Astrocyte (in vitro differentiated cells and primary cell): ENCODE measurements at regions not wholly inside any gene's neighbourhood (a gene's known extent, or its start where the extent isn't known, plus 50 kb on each side); places are given as distances from the start of the nearest gene placed in this dataset.

Source experiments
- DNase-seq: peaks from one replicate; pipeline ENCODE4 v3.0.0-alpha.2; 2010; ENCODE audit warnings: low read depth
- FAIRE-seq: peaks from 2 replicates; lab custom pipeline; 2011; peaks lifted over from hg19 to GRCh38; lab: Jason Lieb, UNC
- H2AFZ ChIP-seq: 2 replicates; pipeline ENCODE4 v1.6.0; 2012; ENCODE audit warnings: low read depth, low read length, inconsistent platforms
- H3K27ac ChIP-seq: 2 replicates; pipeline ENCODE4 v1.5.1; 2011; ENCODE audit warnings: low read depth, low read length, inconsistent platforms
- H3K27me3 ChIP-seq: 2 replicates; pipeline ENCODE4 v1.6.0; 2011; ENCODE audit warnings: low read length, inconsistent platforms; ENCODE audit not compliant: insufficient read depth
- H3K36me3 ChIP-seq: 2 replicates; pipeline ENCODE4 v1.5.1; 2011; ENCODE audit warnings: low read length, inconsistent platforms; ENCODE audit not compliant: insufficient read depth
- H3K4me1 ChIP-seq: 2 replicates; pipeline ENCODE4 v1.5.1; 2011; ENCODE audit warnings: low read length, inconsistent platforms; ENCODE audit not compliant: insufficient read depth
- H3K4me2 ChIP-seq: 2 replicates; pipeline ENCODE4 v1.6.0; 2012; ENCODE audit warnings: low read length, inconsistent platforms
- H3K4me3 ChIP-seq: 2 replicates; pipeline ENCODE4 v1.5.1; 2011; ENCODE audit warnings: low read depth, mild to moderate bottlenecking, low read length, inconsistent platforms; ENCODE audit not compliant: insufficient read depth
- H3K79me2 ChIP-seq: 2 replicates; pipeline ENCODE4 v1.6.0; 2012; ENCODE audit warnings: mild to moderate bottlenecking, low read length, inconsistent platforms; ENCODE audit not compliant: insufficient read depth
- H3K9ac ChIP-seq: 2 replicates; pipeline ENCODE4 v1.6.0; 2012; ENCODE audit warnings: mild to moderate bottlenecking, low read length, inconsistent platforms
- H3K9me3 ChIP-seq: 2 replicates; pipeline ENCODE4 v1.5.1; 2012; ENCODE audit warnings: low read depth, mild to moderate bottlenecking, low read length, inconsistent platforms; ENCODE audit not compliant: insufficient read depth
- H4K20me1 ChIP-seq: 2 replicates; pipeline ENCODE4 v1.6.0; 2012; ENCODE audit warnings: low read length, inconsistent platforms; ENCODE audit not compliant: insufficient read depth
- H3K27ac Mint-ChIP-seq: one replicate; pipeline ENCODE4 v1.8.0; 2021; ENCODE audit warnings: mild to moderate bottlenecking, mixed read lengths; ENCODE audit not compliant: unreplicated experiment
- H3K27me3 Mint-ChIP-seq: one replicate; pipeline ENCODE4 v1.8.0; 2021; ENCODE audit warnings: low read depth, mixed read lengths; ENCODE audit not compliant: unreplicated experiment
- H3K36me3 Mint-ChIP-seq: one replicate; pipeline ENCODE4 v1.8.0; 2021; ENCODE audit warnings: low read depth, mixed read lengths; ENCODE audit not compliant: unreplicated experiment
- H3K4me1 Mint-ChIP-seq: one replicate; pipeline ENCODE4 v1.8.0; 2021; ENCODE audit warnings: low read depth, mixed read lengths; ENCODE audit not compliant: unreplicated experiment
- H3K4me3 Mint-ChIP-seq: one replicate; pipeline ENCODE4 v1.8.0; 2021; ENCODE audit warnings: mild to moderate bottlenecking, moderate library complexity, mixed read lengths; ENCODE audit not compliant: unreplicated experiment
- H3K9me3 Mint-ChIP-seq: one replicate; pipeline ENCODE4 v1.8.0; 2021; ENCODE audit warnings: mild to moderate bottlenecking, mixed read lengths; ENCODE audit not compliant: unreplicated experiment
- CTCF ChIP-seq: IDR thresholded peaks from 2 replicates; pipeline ENCODE4 v1.5.1; 2011; ENCODE audit warnings: low read depth, mild to moderate bottlenecking, inconsistent platforms, low read length, moderate library complexity; ENCODE audit not compliant: insufficient read depth
- EZH2 ChIP-seq: IDR thresholded peaks from 2 replicates; pipeline ENCODE4 v1.6.1; 2012; ENCODE audit warnings: mild to moderate bottlenecking, low read length, inconsistent platforms; ENCODE audit not compliant: insufficient read depth

- Histone ChIP-seq H3K9ac (no peak overlapping the region), H3K4me2 (no peak overlapping the region), H3K9me3 (no peaks in the 10 kb centered on the region), H4K20me1 (no peaks in the 10 kb centered on the region), H3K27ac (no peak overlapping the region), H3K36me3 (no peaks in the 10 kb centered on the region), H2AFZ (no peak overlapping the region), H3K4me3 (no peak overlapping the region), H3K4me1 (peaks cover 5% of the 10 kb centered on the region), H3K79me2 (no peaks in the 10 kb centered on the region), H3K27me3 (peaks cover 10% of the 10 kb centered on the region)
- no peak overlapping the region for H3K4me3 Mint-ChIP-seq
- no peak overlapping the region for H3K27ac Mint-ChIP-seq
- peaks cover 17% of the 10 kb centered on the region for H3K4me1 Mint-ChIP-seq
- TF ChIP-seq EZH2 = no peak
- TF ChIP-seq CTCF = no peak
- peaks cover 18% of the 10 kb centered on the region for H3K36me3 Mint-ChIP-seq
- DNase-seq (no peak), FAIRE-seq (no peak)
- no peaks in the 10 kb centered on the region for H3K9me3 Mint-ChIP-seq
- peaks cover 9% of the 10 kb centered on the region for H3K27me3 Mint-ChIP-seq
Measured at GRCh38 chr10:123284022-123284421, 129.8 kb downstream of the BUB3 start.

- H3K36me3 Mint-ChIP-seq = peaks cover 10% of the 10 kb centered on the region
- TF ChIP-seq EZH2 (no peak), CTCF (no peak)
- H3K4me1 Mint-ChIP-seq = peaks cover 17% of the 10 kb centered on the region
- H3K9ac ChIP-seq = peak overlapping the region; percentile 45
- H3K36me3 ChIP-seq = no peaks in the 10 kb centered on the region
- H3K4me2 ChIP-seq = peak overlapping the region; percentile 39
- peak overlapping the region; percentile 92 for H3K27ac Mint-ChIP-seq
- H3K4me3 Mint-ChIP-seq = no peak overlapping the region
- no peaks in the 10 kb centered on the region for H3K9me3 ChIP-seq
- H3K27ac ChIP-seq = peak overlapping the region; percentile 85
- H3K4me3 ChIP-seq = no peak overlapping the region
- H3K4me1 ChIP-seq = peaks cover 5% of the 10 kb centered on the region
- no peaks in the 10 kb centered on the region for H3K9me3 Mint-ChIP-seq
- H3K27me3 Mint-ChIP-seq = no peaks in the 10 kb centered on the region
- DNase-seq = peak; percentile 98
- no peaks in the 10 kb centered on the region for H3K79me2 ChIP-seq
- no peaks in the 10 kb centered on the region for H4K20me1 ChIP-seq
- H3K27me3 ChIP-seq = no peaks in the 10 kb centered on the region
- no peak overlapping the region for H2AFZ ChIP-seq
- peak; percentile 32 for FAIRE-seq
Measured at GRCh38 chr10:123287594-123288247, 133.5 kb downstream of the BUB3 start.

- Histone ChIP-seq H3K4me2 (no peak overlapping the region), H2AFZ (no peak overlapping the region), H3K4me3 (no peak overlapping the region), H3K36me3 (no peaks in the 10 kb centered on the region), H3K9ac (no peak overlapping the region), H4K20me1 (no peaks in the 10 kb centered on the region), H3K27ac (no peak overlapping the region), H3K79me2 (no peaks in the 10 kb centered on the region), H3K9me3 (no peaks in the 10 kb centered on the region), H3K27me3 (no peaks in the 10 kb centered on the region), H3K4me1 (peaks cover 5% of the 10 kb centered on the region)
- H3K36me3 Mint-ChIP-seq = peaks cover 8% of the 10 kb centered on the region
- TF ChIP-seq EZH2 (no peak), CTCF (no peak)
- no peaks in the 10 kb centered on the region for H3K27me3 Mint-ChIP-seq
- no peak overlapping the region for H3K4me3 Mint-ChIP-seq
- peaks cover 17% of the 10 kb centered on the region for H3K4me1 Mint-ChIP-seq
- H3K9me3 Mint-ChIP-seq = no peaks in the 10 kb centered on the region
- H3K27ac Mint-ChIP-seq = no peak overlapping the region
- DNase-seq = no peak
- no peak for FAIRE-seq
Measured at GRCh38 chr10:123289432-123289831, 135.2 kb downstream of the BUB3 start.
